NB4 (cell line): ENCODE measurements at regions not wholly inside any gene's neighbourhood (a gene's known extent, or its start where the extent isn't known, plus 50 kb on each side); places are given as distances from the start of the nearest gene placed in this dataset.
"Not testable (repeated sequence)": the region's sequence is repeated elsewhere in the genome, so short reads cannot be mapped to it uniquely, and the experiment has no call there.

Source experiments
- DNase-seq: peaks from one replicate; pipeline ENCODE4 v3.0.0; 2010; ENCODE audit warnings: low read depth
- H3K4me3 ChIP-seq: one replicate; pipeline ENCODE4 v1.5.1; 2011; ENCODE audit warnings: mild to moderate bottlenecking, low read depth, low read length, moderate library complexity
- MYC ChIP-seq: IDR thresholded peaks from 2 replicates; pipeline ENCODE4 v1.6.1; 2011; ENCODE audit warnings: low read depth, low read length
- POLR2A ChIP-seq: IDR thresholded peaks from 2 replicates; pipeline ENCODE4 v1.6.1; 2011; ENCODE audit warnings: mild to moderate bottlenecking; ENCODE audit not compliant: insufficient read length; ENCODE audit errors: extremely low read depth
- TF ChIP-seq, protein P1 (sequence below): IDR thresholded peaks from one replicate; pipeline ENCODE4 v1.5.1; 2012; ENCODE audit warnings: low read depth, low read length
- TF ChIP-seq, protein P2 (sequence below): IDR thresholded peaks from 2 replicates; pipeline ENCODE4 v1.6.1; 2011; ENCODE audit warnings: low read depth, low read length

- H3K4me3 ChIP-seq = no peak overlapping the region
- TF ChIP-seq, protein P1, sequence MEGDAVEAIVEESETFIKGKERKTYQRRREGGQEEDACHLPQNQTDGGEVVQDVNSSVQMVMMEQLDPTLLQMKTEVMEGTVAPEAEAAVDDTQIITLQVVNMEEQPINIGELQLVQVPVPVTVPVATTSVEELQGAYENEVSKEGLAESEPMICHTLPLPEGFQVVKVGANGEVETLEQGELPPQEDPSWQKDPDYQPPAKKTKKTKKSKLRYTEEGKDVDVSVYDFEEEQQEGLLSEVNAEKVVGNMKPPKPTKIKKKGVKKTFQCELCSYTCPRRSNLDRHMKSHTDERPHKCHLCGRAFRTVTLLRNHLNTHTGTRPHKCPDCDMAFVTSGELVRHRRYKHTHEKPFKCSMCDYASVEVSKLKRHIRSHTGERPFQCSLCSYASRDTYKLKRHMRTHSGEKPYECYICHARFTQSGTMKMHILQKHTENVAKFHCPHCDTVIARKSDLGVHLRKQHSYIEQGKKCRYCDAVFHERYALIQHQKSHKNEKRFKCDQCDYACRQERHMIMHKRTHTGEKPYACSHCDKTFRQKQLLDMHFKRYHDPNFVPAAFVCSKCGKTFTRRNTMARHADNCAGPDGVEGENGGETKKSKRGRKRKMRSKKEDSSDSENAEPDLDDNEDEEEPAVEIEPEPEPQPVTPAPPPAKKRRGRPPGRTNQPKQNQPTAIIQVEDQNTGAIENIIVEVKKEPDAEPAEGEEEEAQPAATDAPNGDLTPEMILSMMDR = no peak
- TF ChIP-seq, protein P2, sequence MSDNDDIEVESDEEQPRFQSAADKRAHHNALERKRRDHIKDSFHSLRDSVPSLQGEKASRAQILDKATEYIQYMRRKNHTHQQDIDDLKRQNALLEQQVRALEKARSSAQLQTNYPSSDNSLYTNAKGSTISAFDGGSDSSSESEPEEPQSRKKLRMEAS = no peak
- TF ChIP-seq MYC (no peak), POLR2A (no peak)
These were observed 319.6 kb upstream of the TCF4 start for GRCh38 chr18:55907453-55908175.

DNA sequence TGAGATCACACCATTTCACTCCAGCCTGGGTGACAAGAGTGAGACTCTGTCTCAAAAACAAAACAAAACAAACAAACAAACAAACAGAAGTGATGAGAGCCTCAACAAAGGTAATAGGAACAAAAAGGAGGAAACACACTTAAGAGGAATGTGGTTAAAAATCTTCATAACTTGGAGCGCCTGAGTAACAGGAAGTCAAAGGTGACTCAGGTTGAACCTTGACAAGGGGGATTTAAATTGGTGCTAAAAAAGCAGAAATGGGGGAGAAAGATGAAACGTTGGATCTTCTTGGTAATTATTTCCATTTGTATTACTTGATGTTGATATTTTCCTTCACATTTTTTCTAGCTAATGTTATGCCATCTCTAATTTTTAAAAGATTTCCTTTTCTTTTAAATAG lies 318.5 kb upstream of the TCF4 start:
- DNase-seq = no peak
- TF ChIP-seq MYC = no peak
- TF ChIP-seq POLR2A = no peak
- TF ChIP-seq, protein P2 = no peak
- H3K4me3 ChIP-seq = no peak overlapping the region

More at GRCh38 chr18:55907453-55908175, 319.6 kb upstream of the TCF4 start:
- DNase-seq = no peak

DNA sequence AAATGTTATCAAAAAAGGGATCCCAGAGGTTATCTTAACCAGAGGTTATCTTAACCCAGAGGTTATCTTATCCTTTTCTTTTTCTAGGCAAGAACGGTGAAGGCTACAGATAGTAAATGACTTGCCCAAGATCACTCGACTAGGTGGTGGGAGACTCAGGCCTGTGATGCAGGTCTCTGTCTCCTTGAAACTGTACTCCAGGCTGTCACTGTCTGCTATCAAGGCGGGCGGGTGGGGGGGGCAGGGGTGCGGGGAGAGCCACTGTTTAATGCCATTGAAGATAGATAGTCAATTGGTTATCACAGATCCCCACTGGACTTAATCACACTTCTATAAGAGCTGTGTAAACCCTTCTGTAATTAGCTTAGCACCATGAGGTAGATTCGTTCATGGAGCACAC lies 315.9 kb upstream of the TCF4 start:
- no peak for DNase-seq
- TF ChIP-seq MYC (no peak), POLR2A (no peak)
- TF ChIP-seq, protein P1 = no peak
- TF ChIP-seq, protein P2 = no peak
- no peak overlapping the region for H3K4me3 ChIP-seq

DNA sequence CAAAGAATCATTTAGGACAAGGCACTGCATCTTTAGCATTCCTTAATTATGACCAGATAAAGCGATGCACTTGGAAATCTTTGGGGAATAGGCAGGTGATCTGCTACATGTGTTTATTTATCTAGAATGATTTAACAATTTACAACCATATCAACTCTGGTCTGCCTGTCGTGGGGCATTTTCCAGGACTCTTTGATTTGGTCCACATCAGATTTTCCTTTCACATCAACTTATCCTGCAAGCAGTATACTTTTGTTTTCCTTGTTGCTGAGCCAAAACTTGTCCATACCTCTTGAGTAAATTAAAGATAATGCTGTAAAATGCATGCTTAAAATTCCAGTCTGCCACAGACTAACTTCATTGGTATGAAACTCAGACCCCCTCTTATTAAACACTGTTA lies 312.4 kb upstream of the TCF4 start:
- no peak for DNase-seq

DNA sequence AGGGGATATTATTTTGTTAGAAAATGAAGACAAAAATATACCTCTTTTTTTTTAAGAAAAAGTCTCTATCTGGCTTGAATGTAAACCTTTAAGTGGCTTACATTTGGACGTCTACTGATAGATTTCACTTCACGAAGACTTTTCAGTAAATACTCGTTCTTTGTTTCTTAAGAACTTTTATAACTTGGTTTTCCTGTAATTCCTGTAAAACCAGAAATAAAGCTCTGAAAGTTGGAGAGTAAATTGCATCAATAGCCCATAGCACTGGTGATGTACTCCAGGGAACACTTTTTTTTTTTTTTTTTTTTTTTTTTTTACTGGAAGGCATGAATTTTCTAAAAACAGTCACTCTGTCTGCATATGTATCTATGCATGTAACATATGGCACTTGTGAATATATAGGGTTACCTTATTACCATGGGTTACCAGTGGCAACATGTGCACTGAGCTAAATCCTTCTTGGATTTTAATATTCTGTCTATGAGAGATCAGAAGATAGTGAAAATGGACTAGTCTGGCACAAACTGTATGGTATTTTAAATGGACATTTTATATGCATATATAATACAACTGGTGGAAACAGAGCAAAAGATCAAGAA lies 309.2 kb upstream of the TCF4 start:
- H3K4me3 ChIP-seq = no peak overlapping the region
- TF ChIP-seq, protein P2 = no peak
- TF ChIP-seq POLR2A = no peak
- TF ChIP-seq MYC = no peak
- TF ChIP-seq, protein P1 = no peak
- no peak for DNase-seq

More for the DNA sequence above, 312.4 kb upstream of the TCF4 start:
- H3K4me3 ChIP-seq = no peak overlapping the region
- TF ChIP-seq MYC = no peak
- TF ChIP-seq, protein P1 = no peak
- no peak for TF ChIP-seq POLR2A
- TF ChIP-seq, protein P2 = no peak

GRCh38 chr18:55893948-55894347 lies 306.0 kb upstream of the TCF4 start:
- no peak overlapping the region for H3K4me3 ChIP-seq
- TF ChIP-seq MYC (no peak), POLR2A (no peak)
- TF ChIP-seq, protein P1 = no peak
- TF ChIP-seq, protein P2 = no peak
- DNase-seq = no peak

DNA sequence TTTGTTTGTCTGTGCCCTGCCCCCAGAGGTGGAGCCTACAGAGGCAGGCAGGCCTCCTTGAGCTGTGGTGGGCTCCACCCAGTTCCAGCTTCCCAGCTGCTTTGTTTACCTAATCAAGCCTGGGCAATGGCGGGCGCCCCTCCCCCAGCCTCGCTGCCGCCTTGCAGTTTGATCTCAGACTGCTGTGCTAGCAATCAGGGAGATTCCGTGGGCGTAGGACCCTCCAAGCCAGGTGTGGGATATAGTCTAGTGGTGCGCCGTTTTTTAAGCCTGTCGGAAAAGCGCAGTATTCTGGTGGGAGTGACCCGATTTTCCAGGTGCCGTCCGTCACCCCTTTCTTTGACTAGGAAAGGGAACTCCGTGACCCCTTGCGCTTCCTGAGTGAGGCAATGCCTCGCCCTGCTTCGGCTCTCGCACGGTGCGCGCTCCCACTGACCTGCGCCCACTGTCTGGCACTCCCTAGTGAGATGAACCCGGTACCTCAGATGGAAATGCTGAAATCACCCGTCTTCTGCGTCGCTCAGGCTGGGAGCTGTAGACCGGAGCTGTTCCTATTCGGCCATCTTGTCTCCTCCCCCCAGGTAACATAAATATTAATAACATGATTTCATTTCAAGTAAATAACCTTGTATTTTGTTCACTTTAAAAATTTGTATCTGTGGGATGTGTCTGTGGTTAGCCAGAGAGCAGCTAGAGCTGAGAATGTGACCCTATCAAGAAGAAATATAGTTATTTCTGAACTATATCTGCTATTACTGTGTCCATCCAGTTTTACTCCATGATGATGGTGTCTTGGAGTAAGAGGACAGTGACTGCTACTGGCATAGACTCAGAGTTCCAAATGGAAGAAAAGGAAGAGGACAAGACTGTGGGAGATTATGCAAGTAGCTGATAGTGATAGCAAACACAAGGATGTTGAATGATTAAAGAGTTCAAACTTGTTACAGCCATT lies 305.1 kb upstream of the TCF4 start:
- not testable (repeated sequence) for H3K4me3 ChIP-seq, DNase-seq
